ENCODE measurements at regions not wholly inside any gene's neighbourhood (a gene's known extent, or its start where the extent isn't known, plus 50 kb on each side); places are given as distances from the start of the nearest gene placed in this dataset.

DNA sequence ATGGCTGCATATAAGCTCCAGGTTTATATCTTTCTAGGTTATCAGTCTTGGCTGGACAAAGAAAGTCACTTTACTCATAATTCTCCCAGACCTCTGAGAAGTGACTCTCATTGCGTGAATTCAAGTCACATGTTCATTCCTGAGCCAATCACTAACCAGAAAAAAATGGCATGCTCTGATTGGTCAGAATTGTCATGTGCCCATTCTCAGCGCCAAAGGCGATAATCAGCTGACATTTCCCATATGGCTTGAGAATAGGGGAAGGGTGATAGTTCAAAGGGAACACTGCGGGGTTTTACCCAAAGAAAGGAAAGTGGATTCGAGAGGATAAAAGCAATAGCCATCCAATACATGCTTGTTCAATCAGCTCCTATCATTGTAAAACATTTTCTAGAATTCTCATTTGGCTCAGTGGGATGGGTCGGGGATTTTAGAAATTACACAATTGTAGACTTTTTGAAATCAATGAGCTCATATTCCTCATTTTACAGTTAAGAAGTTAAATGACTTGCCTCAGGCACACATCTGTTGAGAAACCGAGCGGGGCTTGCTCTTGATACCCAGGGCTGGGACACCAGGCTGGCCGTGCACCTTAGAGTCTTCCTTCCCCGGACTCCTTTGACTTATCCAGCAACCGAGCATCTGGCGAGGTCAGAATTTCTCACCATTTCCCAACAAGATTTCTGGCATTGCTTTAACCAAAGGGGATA, 454.0 kb upstream of the TBX3 start:
- no peak overlapping the region for H3K4me2 ChIP-seq (ENCODE audit: low read length)
- no peaks in the 10 kb centered on the region for H3K9me3 ChIP-seq (ENCODE audit: control insufficient read depth in 1 of 2, insufficient read depth in 1 of 2, low read depth in 1 of 2, low read length in 2 of 2)
- H3K27me3 ChIP-seq (ENCODE audit: insufficient read depth, low read length) = no peaks in the 10 kb centered on the region
- CTCF ChIA-PET = no interaction called here
- DNase-seq (ENCODE audit: low read depth, low spot score) (no peak), ATAC-seq (no peak)
- H3K27ac ChIP-seq (ENCODE audit: low read depth, low read length) = no peak overlapping the region
- no peak overlapping the region for H2AFZ ChIP-seq (ENCODE audit: low read depth, low read length, poor library complexity, severe bottlenecking)
- H3K36me3 ChIP-seq (ENCODE audit: control insufficient read depth in 1 of 2, insufficient read depth in 2 of 2, low read length in 2 of 2) = no peaks in the 10 kb centered on the region
- H3K9ac ChIP-seq (ENCODE audit: low read length) = no peak overlapping the region
- TF ChIP-seq CBX3 (IDR thresholded peaks at IDR 0.05; ENCODE audit: low read depth) (no peak), ELF1 (IDR thresholded peaks at IDR 0.05; ENCODE audit: borderline replicate concordance, low read depth) (no peak), ATF3 (IDR thresholded peaks at IDR 0.05) (no peak), EGR1 (IDR thresholded peaks at IDR 0.05; ENCODE audit: low read depth) (no peak), FOSL1 (IDR thresholded peaks at IDR 0.05; ENCODE audit: low read depth) (no peak), RAD21 (IDR thresholded peaks at IDR 0.05; ENCODE audit: low read depth) (no peak)
- H3K4me3 ChIP-seq (replicated peaks in 1 of 2; ENCODE audit: low read depth in 1 of 2, low read length in 2 of 2) = no peak overlapping the region
- POLR2A ChIA-PET = no interaction called here
- H3K4me1 ChIP-seq (ENCODE audit: control insufficient read depth in 1 of 2, insufficient read depth in 2 of 2, low read length in 2 of 2) = no peaks in the 10 kb centered on the region
- RAD21 ChIA-PET (ENCODE audit: low non-redundant PET in 1 of 2, low total read pairs in 2 of 2, uncharacterized antibody in 2 of 2, unreplicated experiment in 2 of 2) = no interaction called here
- no peaks in the 10 kb centered on the region for H3K79me2 ChIP-seq (ENCODE audit: insufficient read depth, low read length)
- no peaks in the 10 kb centered on the region for H3K9me2 ChIP-seq (ENCODE audit: insufficient read depth)
- intact Hi-C loops (cut with micrococcal nuclease) = no loop called here
- H4K20me1 ChIP-seq (ENCODE audit: insufficient read depth) = no peaks in the 10 kb centered on the region
- BruUV-seq (replicated peaks) = no TSS peak

GRCh38 chr12:115135800-115136211, 451.8 kb upstream of the TBX3 start:
- intact Hi-C loops (cut with micrococcal nuclease) = no loop called here
- no peak overlapping the region for H3K27ac ChIP-seq (ENCODE audit: low read depth, low read length)

More at GRCh38 chr12:115135800-115136211, 451.8 kb upstream of the TBX3 start:
- ChIA-PET CTCF (no interaction called here), RAD21 (ENCODE audit: low non-redundant PET in 1 of 2, low total read pairs in 2 of 2, uncharacterized antibody in 2 of 2, unreplicated experiment in 2 of 2) (no interaction called here), POLR2A (no interaction called here)
- no peaks in the 10 kb centered on the region for H3K4me1 ChIP-seq (ENCODE audit: control insufficient read depth in 1 of 2, insufficient read depth in 2 of 2, low read length in 2 of 2)
- H3K36me3 ChIP-seq (ENCODE audit: control insufficient read depth in 1 of 2, insufficient read depth in 2 of 2, low read length in 2 of 2) = no peaks in the 10 kb centered on the region
- no peaks in the 10 kb centered on the region for H3K9me2 ChIP-seq (ENCODE audit: insufficient read depth)
- DNase-seq (ENCODE audit: low read depth, low spot score) (no peak), ATAC-seq (no peak)
- H2AFZ ChIP-seq (ENCODE audit: low read depth, low read length, poor library complexity, severe bottlenecking) = no peak overlapping the region
- no peak overlapping the region for H3K9ac ChIP-seq (ENCODE audit: low read length)
- H3K9me3 ChIP-seq (ENCODE audit: control insufficient read depth in 1 of 2, insufficient read depth in 1 of 2, low read depth in 1 of 2, low read length in 2 of 2) = no peaks in the 10 kb centered on the region
- H3K27me3 ChIP-seq (ENCODE audit: insufficient read depth, low read length) = no peaks in the 10 kb centered on the region
- BruUV-seq (replicated peaks) = no TSS peak
- H3K4me3 ChIP-seq (replicated peaks in 1 of 2; ENCODE audit: low read depth in 1 of 2, low read length in 2 of 2) = no peak overlapping the region
- H4K20me1 ChIP-seq (ENCODE audit: insufficient read depth) = no peaks in the 10 kb centered on the region
- TF ChIP-seq ATF3 (IDR thresholded peaks at IDR 0.05) (no peak), RAD21 (IDR thresholded peaks at IDR 0.05; ENCODE audit: low read depth) (no peak)
- no peaks in the 10 kb centered on the region for H3K79me2 ChIP-seq (ENCODE audit: insufficient read depth, low read length)
- H3K4me2 ChIP-seq (ENCODE audit: low read length) = no peak overlapping the region

Data from HCT116 (cell line).